Stomach (tissue), 4 donors: ENCODE measurements at regions not wholly inside any gene's neighbourhood (a gene's known extent, or its start where the extent isn't known, plus 50 kb on each side); places are given as distances from the start of the nearest gene placed in this dataset.

Experiments
- EP300 ChIP-seq: sonication (generic); formaldehyde crosslinking; IDR thresholded peaks from one replicate; pipeline ENCODE4 v1.6.1; 2017; ENCODE audit warnings: antibody characterized with exemption
- TF ChIP-seq, protein P1 (sequence below), 7 experiments: fragments of 450-650 bp in 4 of 7; fragments of 200-600 bp in 3 of 7; sonication (generic) in 3 of 7; IDR thresholded peaks; one replicate each; pipeline ENCODE4 v1.5.1; 2016 to 2019; ENCODE audit warnings: antibody characterized with exemption in 7 of 7, control low read depth in 2 of 7, mild to moderate bottlenecking in 1 of 7

DNA sequence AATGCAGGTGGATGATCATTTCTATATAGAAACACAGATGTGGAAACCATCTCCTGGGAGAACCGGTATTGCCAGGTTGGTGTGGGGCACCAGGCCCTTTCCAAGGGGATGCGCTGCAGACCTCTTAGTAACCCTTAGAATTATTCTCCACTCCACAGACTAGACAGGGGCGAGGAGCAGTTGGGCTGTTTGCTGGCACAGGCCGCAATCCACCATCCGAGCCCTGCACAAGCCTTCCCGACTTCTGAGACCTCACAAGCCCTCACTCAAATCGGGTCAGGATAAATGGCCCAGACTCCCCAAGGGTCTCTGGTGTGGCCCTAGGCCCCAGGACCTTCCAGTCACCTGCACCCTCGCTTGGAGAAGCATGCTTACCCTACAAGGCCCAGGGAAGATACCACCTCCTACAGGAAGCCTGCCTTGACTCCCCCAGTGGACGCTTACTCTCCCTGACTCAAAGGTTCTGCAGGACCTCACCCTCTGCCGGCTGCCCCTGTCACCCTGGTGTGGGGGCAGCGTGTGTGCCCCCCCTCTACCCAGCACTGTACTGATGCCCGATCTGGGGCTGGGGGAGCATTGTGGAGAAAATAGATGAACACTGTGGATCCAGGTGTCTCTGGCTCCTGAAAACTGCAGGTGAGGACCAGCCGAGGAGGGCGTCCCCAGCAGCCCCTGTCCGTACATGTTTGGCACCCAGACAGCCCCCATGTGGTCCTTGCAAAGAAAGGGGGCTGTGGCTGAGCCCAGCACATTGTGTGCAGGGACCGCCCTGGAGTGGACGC lies 49.8 kb upstream of the ACSF3 start:
- TF ChIP-seq, protein P1, sequence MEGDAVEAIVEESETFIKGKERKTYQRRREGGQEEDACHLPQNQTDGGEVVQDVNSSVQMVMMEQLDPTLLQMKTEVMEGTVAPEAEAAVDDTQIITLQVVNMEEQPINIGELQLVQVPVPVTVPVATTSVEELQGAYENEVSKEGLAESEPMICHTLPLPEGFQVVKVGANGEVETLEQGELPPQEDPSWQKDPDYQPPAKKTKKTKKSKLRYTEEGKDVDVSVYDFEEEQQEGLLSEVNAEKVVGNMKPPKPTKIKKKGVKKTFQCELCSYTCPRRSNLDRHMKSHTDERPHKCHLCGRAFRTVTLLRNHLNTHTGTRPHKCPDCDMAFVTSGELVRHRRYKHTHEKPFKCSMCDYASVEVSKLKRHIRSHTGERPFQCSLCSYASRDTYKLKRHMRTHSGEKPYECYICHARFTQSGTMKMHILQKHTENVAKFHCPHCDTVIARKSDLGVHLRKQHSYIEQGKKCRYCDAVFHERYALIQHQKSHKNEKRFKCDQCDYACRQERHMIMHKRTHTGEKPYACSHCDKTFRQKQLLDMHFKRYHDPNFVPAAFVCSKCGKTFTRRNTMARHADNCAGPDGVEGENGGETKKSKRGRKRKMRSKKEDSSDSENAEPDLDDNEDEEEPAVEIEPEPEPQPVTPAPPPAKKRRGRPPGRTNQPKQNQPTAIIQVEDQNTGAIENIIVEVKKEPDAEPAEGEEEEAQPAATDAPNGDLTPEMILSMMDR (IDR thresholded peaks at IDR 0.05): no peak
- no peak for TF ChIP-seq EP300
